ENCODE measurements at regions not wholly inside any gene's neighbourhood (a gene's known extent, or its start where the extent isn't known, plus 50 kb on each side); places are given as distances from the start of the nearest gene placed in this dataset.

DNA sequence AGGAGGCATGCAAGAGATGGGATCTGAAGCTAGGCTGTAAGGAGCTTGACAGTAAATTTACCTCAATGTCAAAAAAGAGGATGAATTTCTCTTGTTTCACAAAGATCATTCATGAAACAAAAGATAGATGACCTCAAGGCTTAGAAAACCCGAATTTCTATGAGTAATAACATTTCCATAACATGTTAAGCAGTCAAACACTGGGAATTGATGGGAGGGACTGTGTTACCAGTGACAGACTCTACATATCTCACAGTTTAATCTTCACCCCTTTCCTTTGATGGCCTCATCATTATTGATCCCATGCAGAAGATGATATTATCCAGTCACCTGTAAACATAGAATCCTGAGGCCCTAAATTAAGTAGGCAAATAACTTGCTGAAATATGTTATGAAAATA lies 53.5 kb upstream of the VGLL3 start:
- DNase-seq (ENCODE audit: low read depth in 2 of 2), result no peak

DNA sequence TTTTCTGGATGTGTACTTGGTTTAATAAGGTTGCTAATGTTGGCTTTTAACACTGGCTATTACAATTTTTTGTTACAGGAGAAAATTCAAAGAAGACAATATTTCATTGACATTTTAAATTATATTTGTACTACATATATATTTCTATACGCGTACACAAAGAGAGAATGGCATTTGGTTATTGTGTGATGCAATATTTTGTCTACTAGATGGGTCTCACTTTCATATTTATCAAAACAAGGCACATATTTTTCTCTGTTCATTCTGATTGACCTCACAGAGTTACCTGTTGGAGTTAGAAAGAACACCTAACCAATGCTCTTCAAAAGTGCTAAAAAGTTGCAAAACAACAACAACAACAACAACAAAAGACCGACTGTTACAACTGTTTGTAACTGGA lies 50.2 kb upstream of the VGLL3 start:
- no peak for DNase-seq (ENCODE audit: low read depth in 2 of 2)
